NCI-H2081 treated with DMSO at 0.1 percent for 48 hours (cell line): ENCODE measurements at regions not wholly inside any gene's neighbourhood (a gene's known extent, or its start where the extent isn't known, plus 50 kb on each side); places are given as distances from the start of the nearest gene placed in this dataset.

Source experiments
- DNase-seq: peaks from one replicate; lab custom pipeline; 2025; lab: John Stamatoyannopoulos, UW

- no peak for DNase-seq
Measured at GRCh38 chr9:115943431-115944165, 210.0 kb upstream of the PAPPA start.

- DNase-seq = no peak
Measured at GRCh38 chr9:115944166-115944948, 209.2 kb upstream of the PAPPA start.

DNA sequence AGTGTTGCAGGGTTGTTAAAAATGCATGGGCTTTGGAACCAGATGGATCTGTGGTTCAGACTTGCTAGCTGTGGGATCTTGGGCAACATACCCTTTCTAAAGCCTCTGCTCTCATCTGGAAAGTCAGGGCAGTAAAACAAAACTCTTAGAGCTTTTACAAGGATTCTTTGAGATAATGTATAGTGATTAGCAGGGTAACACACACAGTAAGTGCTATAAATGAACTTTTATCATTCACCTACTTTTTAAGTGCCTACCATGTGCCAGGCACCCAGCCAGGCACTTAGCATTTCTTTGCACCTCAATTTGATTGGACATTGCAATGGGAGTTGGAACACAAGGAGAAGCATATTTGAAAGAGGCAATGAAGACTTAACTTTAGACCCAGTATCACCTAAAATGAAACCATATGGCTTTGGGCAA lies 208.6 kb upstream of the PAPPA start:
- no peak for DNase-seq

GRCh38 chr9:115946530-115946929 lies 207.1 kb upstream of the PAPPA start:
- DNase-seq = no peak

GRCh38 chr9:115951977-115952376 lies 201.6 kb upstream of the PAPPA start:
- DNase-seq = no peak

GRCh38 chr9:115952430-115953292 lies 200.9 kb upstream of the PAPPA start:
- DNase-seq = no peak

- DNase-seq = no peak
Measured at GRCh38 chr9:115956371-115956770, 197.2 kb upstream of the PAPPA start.

DNA sequence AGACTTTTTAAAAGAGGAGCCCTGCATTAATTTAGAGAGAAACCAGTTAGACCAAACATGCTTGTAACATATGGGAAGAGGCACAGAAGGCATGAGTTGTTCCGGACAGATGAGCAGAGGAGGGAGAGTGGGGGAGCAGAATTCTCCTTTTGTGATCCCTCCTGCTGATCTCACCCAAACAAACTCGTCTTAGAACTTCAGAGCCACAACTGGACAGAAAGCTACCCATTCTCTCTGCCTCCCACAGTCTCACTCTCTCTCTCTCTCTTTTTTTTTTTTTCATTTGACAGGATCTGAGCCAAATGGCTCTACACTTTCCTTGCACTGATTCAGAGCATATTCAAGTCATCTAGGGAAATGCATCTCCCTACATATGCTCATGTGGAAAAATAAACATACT lies 196.0 kb upstream of the PAPPA start:
- DNase-seq = no peak

DNA sequence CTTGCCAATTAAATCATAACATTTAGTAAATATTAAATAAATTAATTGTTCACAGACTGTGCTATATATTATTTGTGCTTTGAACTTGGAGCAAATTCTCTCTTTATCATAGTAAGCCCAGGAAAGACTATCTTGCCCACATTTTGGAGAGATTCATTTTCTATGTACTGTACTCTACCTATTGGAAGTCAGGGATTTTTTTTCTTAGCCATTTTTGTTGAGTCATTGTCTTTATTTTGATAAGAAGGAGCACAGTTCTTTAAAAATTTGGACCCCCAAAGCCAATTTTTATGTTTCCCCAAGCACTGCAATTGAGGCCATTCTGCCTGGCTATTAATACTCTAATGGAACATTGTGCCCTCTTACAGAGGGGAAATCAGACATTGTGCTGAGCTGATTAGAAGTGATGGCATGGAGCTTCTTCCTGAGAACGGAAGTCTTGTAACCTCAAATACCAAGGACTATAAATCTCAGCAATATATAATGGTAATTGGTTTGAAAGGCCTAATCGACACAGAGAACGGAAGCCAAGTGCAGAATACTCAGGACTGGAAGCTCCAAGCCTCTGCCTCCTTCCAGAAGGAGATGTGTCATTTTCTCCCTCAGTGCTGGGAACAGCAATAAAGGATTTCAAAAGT lies 188.8 kb upstream of the PAPPA start:
- DNase-seq = no peak

DNA sequence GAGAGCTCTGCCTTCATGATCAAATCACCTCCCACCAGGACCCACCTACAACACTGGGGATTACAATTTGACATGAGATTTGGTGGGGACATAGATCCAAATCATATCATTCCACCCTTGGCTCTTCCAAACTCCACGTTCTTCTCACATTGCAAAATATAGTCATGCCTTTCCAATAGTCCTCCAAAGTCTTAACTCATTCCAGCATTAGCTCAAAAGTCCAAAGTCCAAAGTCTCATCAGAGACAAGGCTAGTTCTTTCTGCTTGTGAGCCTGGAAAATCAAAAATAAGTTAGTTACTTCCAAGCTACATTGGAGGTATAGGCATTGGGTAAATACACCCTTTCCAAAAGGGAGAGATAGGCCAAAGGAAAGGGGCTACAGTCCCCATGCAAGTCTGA lies 186.9 kb upstream of the PAPPA start:
- no peak for DNase-seq

DNA sequence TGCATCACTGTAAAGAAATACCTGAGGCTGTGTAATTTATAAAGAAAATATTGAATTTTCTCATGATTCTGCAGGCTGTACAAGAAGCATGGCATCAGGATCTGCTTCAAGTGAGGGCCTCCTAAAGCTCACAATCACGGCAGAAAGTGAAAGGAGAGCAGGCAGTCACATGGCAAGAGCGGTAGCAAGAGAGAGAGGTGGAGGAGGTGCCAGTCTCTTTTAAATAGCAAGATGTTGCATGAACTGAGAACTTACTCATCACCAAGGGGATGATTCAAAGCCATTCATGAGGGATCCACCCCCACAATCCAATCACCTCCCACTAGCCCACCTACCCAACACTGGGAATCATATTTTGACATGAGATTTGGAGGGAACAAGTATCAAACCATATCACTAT lies 184.5 kb upstream of the PAPPA start:
- DNase-seq = no peak

DNA sequence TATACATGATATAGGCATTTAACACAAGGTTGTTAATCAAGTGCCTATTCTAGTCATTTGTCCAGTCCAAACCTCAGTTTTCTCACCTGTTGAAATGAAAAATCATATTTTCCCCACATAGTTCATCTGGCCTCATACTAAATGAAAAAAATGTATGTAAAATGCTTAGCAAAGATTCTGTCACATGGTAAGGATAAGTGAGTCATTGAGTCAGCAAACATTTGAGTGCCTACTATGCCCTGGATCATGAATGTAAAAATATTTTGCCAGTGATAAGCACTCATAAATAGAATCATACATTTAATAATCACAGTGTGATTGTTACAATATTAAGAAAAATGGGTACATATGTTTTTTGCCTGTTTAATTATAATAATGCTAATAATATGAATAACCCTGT lies 181.2 kb upstream of the PAPPA start:
- DNase-seq = no peak

GRCh38 chr9:115972843-115973595 lies 180.6 kb upstream of the PAPPA start:
- DNase-seq = no peak

DNA sequence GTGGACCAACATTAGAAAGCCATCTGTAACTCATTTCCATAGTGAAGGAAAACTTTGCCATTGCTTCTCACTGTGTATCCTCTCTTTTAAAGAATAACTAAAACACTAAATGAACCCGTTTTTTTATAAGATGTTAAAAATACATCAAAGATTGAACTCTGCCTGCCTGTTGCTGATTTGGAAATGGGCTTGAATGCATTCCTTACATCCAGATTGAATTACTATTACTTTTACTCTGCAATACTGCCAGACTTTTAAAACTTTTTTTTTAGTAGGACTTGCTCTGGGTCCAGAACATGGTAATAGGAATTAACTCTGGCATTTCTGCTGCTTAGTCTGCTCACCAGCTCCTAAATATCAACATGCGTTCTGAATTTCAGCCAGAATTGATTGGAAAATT lies 176.8 kb upstream of the PAPPA start:
- no peak for DNase-seq

GRCh38 chr9:115978091-115978490 lies 175.5 kb upstream of the PAPPA start:
- DNase-seq = no peak

- no peak for DNase-seq
Measured at GRCh38 chr9:115978659-115979096, 174.9 kb upstream of the PAPPA start.

DNA sequence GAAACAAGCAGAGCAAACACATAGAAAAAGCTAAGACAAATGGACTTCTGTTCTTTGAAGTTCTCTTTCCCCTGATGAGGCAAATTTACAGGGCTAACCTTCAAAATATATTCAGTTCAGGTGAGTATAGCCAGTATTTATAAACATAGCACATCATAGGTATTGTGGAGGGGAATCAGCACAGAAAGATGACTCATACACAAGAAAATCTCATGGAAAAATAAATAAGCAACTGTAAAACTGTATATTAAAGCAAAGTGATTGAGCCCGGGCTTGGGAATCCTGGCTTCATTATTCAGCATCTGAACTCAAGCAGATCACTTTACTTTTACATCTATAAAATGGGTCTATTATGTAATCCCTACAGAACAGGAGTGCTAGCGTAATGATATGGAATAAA lies 173.5 kb upstream of the PAPPA start:
- no peak for DNase-seq

GRCh38 chr9:115980502-115980901 lies 173.1 kb upstream of the PAPPA start:
- no peak for DNase-seq

DNA sequence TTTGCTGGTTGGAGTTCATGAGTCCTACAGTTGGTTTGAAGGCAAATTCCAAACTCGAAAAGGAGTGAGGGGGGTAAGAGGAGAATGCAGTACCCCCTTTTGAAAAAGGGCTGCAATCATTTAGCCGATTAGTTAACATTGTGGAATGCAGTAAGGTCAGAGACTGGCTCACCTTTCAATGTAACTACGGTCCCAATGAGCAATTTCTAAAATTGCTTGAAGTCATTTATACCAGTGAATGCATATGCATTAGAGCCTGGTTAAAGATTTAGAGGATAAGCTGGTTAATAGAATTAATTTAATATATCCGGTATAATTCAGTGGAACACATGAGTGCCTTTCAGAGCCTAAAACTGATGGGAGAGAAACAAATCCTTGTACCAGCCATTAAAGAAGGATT lies 172.6 kb upstream of the PAPPA start:
- no peak for DNase-seq

DNA sequence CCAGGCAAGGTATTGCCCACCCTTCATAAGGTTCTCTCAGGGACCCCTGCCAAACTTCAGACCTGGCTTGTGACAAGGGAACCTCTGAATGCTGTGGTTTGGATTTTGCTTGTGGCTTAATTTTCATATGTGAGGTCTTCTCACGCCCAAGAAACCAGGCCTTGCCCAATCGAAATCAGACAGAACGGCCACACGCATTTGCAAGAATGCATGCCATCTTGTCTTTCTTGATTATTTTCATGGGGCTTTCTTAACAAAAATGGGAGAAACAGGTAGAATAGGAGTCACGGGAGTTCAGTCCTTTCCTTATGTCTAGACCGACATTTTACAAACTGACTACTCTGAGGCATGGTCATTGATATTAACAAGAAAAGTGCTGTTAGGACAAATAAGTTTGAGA lies 170.2 kb upstream of the PAPPA start:
- DNase-seq = no peak

GRCh38 chr9:115985657-115986056 lies 167.9 kb upstream of the PAPPA start:
- DNase-seq = no peak
